GM12878 (cell line): ENCODE measurements at regions not wholly inside any gene's neighbourhood (a gene's known extent, or its start where the extent isn't known, plus 50 kb on each side); places are given as distances from the start of the nearest gene placed in this dataset.

Experiments
- ATAC-seq: fragments of 200-7000 bp; cut with Tn5 transposase; 3 replicates; pipeline ENCODE4 v1.9.1; 2020; ENCODE audit warnings: mild to moderate bottlenecking, moderate library complexity
- BruUV-seq: library from RNA; stranded (reverse); fragments of 400-500 nt; replicated peaks from 2 replicates; lab custom pipeline; 2021; lab: Mats Ljungman, UMichigan
- CTCF ChIA-PET: fragments of 300-600 bp; sonication (Branson Sonifier 250); formaldehyde crosslinking; extraction: SDS; loops from one replicate; lab custom pipeline; 2021; ENCODE audit warnings: inconsistent platforms; lab: Yijun Ruan, JAX
- POLR2A ChIA-PET: fragments of 350-600 bp; formaldehyde crosslinking; extraction: SDS; loops from one replicate; lab custom pipeline; 2021; ENCODE audit warnings: inconsistent platforms; lab: Charles Lee
- RAD21 ChIA-PET: fragments of 300-600 bp; sonication (Branson Sonifier 250); formaldehyde crosslinking; loops from one replicate; lab custom pipeline; 2023; ENCODE audit warnings: antibody characterized with exemption; ENCODE audit not compliant: unreplicated experiment; lab: Charles Lee
- SMC1A ChIA-PET: fragments of 300-600 bp; sonication (Branson Sonifier 250); formaldehyde crosslinking; loops from one replicate; lab custom pipeline; 2023; ENCODE audit not compliant: unreplicated experiment, uncharacterized antibody; lab: Charles Lee
- DNase-seq: peaks from one replicate; pipeline ENCODE4 v3.0.0-alpha.2; 2011; ENCODE audit warnings: low read depth, low spot score
- FAIRE-seq: peaks from 3 replicates; lab custom pipeline; 2011; peaks lifted over from hg19 to GRCh38; lab: Jason Lieb, UNC
- H2AFZ ChIP-seq: 2 replicates; pipeline ENCODE4 v1.6.0; 2011; ENCODE audit warnings: low read depth, low read length, control low read depth; ENCODE audit not compliant: control insufficient read depth
- H3K27ac ChIP-seq: 2 replicates; pipeline ENCODE4 v1.5.1; 2011; ENCODE audit warnings: control low read depth; ENCODE audit not compliant: control insufficient read depth, insufficient read depth
- H3K27me3 ChIP-seq, 2 experiments: replicated peaks in 1 of 2; 2 replicates each; pipeline versions ENCODE4 v1.6.0 to v1.6.1; 2011; ENCODE audit warnings: low read length in 1 of 2; ENCODE audit not compliant: control insufficient read depth in 2 of 2, insufficient read depth in 2 of 2
- H3K36me3 ChIP-seq, 2 experiments: 2 replicates each; pipeline ENCODE4 v1.5.1; 2011; ENCODE audit warnings: low read length in 1 of 2; ENCODE audit not compliant: control insufficient read depth in 2 of 2, insufficient read depth in 2 of 2
- H3K4me1 ChIP-seq: 2 replicates; pipeline ENCODE4 v1.6.1; 2011; ENCODE audit warnings: mild to moderate bottlenecking, low read length, moderate library complexity, mixed read lengths; ENCODE audit not compliant: control insufficient read depth, insufficient read depth
- H3K4me2 ChIP-seq: 2 replicates; pipeline ENCODE4 v1.6.0; 2011; ENCODE audit warnings: control low read depth; ENCODE audit not compliant: control insufficient read depth, insufficient read depth
- H3K4me3 ChIP-seq: fragments of 200-600 bp; sonication (generic); 2 replicates; pipeline ENCODE4 v1.5.1; 2016
- H3K79me2 ChIP-seq: 2 replicates; pipeline ENCODE4 v1.6.0; 2011; ENCODE audit warnings: low read length; ENCODE audit not compliant: control insufficient read depth, insufficient read depth
- H3K9ac ChIP-seq: 2 replicates; pipeline ENCODE4 v1.8.0; 2011; ENCODE audit warnings: low read length, control low read depth, mixed read lengths; ENCODE audit not compliant: control insufficient read depth, insufficient read depth
- H3K9me3 ChIP-seq: replicated peaks from 3 replicates; pipeline ENCODE4 v1.5.1; 2011; ENCODE audit warnings: mild to moderate bottlenecking, low read length; ENCODE audit not compliant: control insufficient read depth, insufficient read depth
- H4K20me1 ChIP-seq: 2 replicates; pipeline ENCODE4 v1.6.0; 2011; ENCODE audit not compliant: control insufficient read depth, insufficient read depth
- HDAC6 ChIP-seq: fragments of 200-600 bp; sonication (generic); IDR thresholded peaks from one replicate; pipeline ENCODE4 v1.8.0; 2017; ENCODE audit warnings: antibody characterized with exemption; ENCODE audit not compliant: unreplicated experiment
- MLLT1 ChIP-seq: fragments of 450-650 bp; IDR thresholded peaks from 2 replicates; pipeline ENCODE4 v1.6.1; 2016; ENCODE audit warnings: mild to moderate bottlenecking
- NR2F1 ChIP-seq: fragments of 450-650 bp; conservative IDR thresholded peaks from 2 replicates; pipeline ENCODE4 v1.6.1; 2017; ENCODE audit warnings: mild to moderate bottlenecking
- PBX3 ChIP-seq: IDR thresholded peaks from 2 replicates; pipeline ENCODE4 v1.6.1; 2011; ENCODE audit warnings: mild to moderate bottlenecking, low read depth, low read length, moderate library complexity; ENCODE audit not compliant: insufficient replicate concordance
- POLR2AphosphoS5 ChIP-seq: IDR thresholded peaks from 2 replicates; pipeline ENCODE4 v1.6.1; 2011; ENCODE audit warnings: mild to moderate bottlenecking, low read length, inconsistent platforms
- TCF12 ChIP-seq: IDR thresholded peaks from 2 replicates; pipeline ENCODE4 v1.6.1; 2011; ENCODE audit warnings: low read depth, mild to moderate bottlenecking, low read length
- ZNF592 ChIP-seq: fragments of 450-650 bp; IDR thresholded peaks from 2 replicates; pipeline ENCODE4 v1.6.1; 2017; ENCODE audit warnings: mild to moderate bottlenecking, moderate library complexity
- ZNF687 ChIP-seq: fragments of 450-650 bp; IDR thresholded peaks from 2 replicates; pipeline ENCODE4 v1.6.1; 2017; ENCODE audit warnings: mild to moderate bottlenecking, moderate library complexity
- WGBS: methylation state at CpG from one replicate; pipeline ENCODE4 v1.1.6; 2016; ENCODE audit warnings: low lambda C conversion rate; ENCODE audit not compliant: insufficient replicate concordance, insufficient coverage; ENCODE audit errors: missing lambda C conversion rate; 5-methylcytosine and 5-hydroxymethylcytosine counted together
- in situ Hi-C: fragments of 300-500 bp; cut with MboI; formaldehyde crosslinking; loops from 9 replicates; pipeline ENCODE4 v1.14.3; 2018; ENCODE audit warnings: mixed read lengths
- intact Hi-C: fragments of 100-400 bp; cut with micrococcal nuclease; formaldehyde crosslinking; loops from one replicate; pipeline ENCODE4 v1.14.2; 2022; ENCODE audit not compliant: unreplicated experiment

GRCh38 chr6:93985953-93986352, 566.6 kb upstream of the EPHA7 start:
- Histone ChIP-seq H3K9me3 (no peaks in the 10 kb centered on the region), H3K27me3 (no peaks in the 10 kb centered on the region; a peak in 1 of 4 replicates), H3K79me2 (no peaks in the 10 kb centered on the region), H3K4me2 (no peak overlapping the region), H2AFZ (no peak overlapping the region), H3K27ac (no peak overlapping the region), H3K4me3 (no peak overlapping the region), H3K4me1 (no peaks in the 10 kb centered on the region), H3K36me3 (no peaks in the 10 kb centered on the region), H3K9ac (no peak overlapping the region), H4K20me1 (no peaks in the 10 kb centered on the region)
- in situ Hi-C loops (no loop called here), intact Hi-C loops (no loop called here)
- RAD21 ChIA-PET: no interaction called here
- FAIRE-seq (no peak), DNase-seq (no peak), ATAC-seq (no peak)
- POLR2A ChIA-PET: no interaction called here
- CTCF ChIA-PET: no interaction called here
- TF ChIP-seq NR2F1 (no peak), MLLT1 (no peak), ZNF592 (no peak), HDAC6 (no peak), POLR2AphosphoS5 (no peak), TCF12 (no peak), ZNF687 (no peak), PBX3 (no peak)
- SMC1A ChIA-PET: no interaction called here
- 3% methylated on average over 2 of the region's 2 CpGs for WGBS
- no TSS peak for BruUV-seq
